ENCODE measurements at regions not wholly inside any gene's neighbourhood (a gene's known extent, or its start where the extent isn't known, plus 50 kb on each side); places are given as distances from the start of the nearest gene placed in this dataset.

GRCh38 chr11:19405966-19406365 lies 165.2 kb upstream of the E2F8 start:
- TF ChIP-seq CTCF (IDR thresholded peaks at IDR 0.05; ENCODE audit: control extremely low read depth in 1 of 3, insufficient read depth in 1 of 3, low read depth in 1 of 3, low read length in 3 of 3) (no peak), CREB1 (IDR thresholded peaks at IDR 0.05) (no peak), TAF1 (IDR thresholded peaks at IDR 0.05; ENCODE audit: low read depth, low read length) (no peak), CHD2 (IDR thresholded peaks at IDR 0.05; ENCODE audit: low read length) (no peak), ZNF274 (IDR thresholded peaks at IDR 0.05; ENCODE audit: borderline replicate concordance, extremely low read depth, low read length) (no peak), CBX8 (IDR thresholded peaks at IDR 0.05; ENCODE audit: borderline replicate concordance, low read depth, low read length) (no peak), JUN (IDR thresholded peaks at IDR 0.05; ENCODE audit: low read depth, low read length) (no peak), SP2 (IDR thresholded peaks at IDR 0.05; ENCODE audit: low read length) (no peak)
